ENCODE measurements at regions not wholly inside any gene's neighbourhood (a gene's known extent, or its start where the extent isn't known, plus 50 kb on each side); places are given as distances from the start of the nearest gene placed in this dataset.
"Not testable (repeated sequence)": the region's sequence is repeated elsewhere in the genome, so short reads cannot be mapped to it uniquely, and the experiment has no call there.

DNA sequence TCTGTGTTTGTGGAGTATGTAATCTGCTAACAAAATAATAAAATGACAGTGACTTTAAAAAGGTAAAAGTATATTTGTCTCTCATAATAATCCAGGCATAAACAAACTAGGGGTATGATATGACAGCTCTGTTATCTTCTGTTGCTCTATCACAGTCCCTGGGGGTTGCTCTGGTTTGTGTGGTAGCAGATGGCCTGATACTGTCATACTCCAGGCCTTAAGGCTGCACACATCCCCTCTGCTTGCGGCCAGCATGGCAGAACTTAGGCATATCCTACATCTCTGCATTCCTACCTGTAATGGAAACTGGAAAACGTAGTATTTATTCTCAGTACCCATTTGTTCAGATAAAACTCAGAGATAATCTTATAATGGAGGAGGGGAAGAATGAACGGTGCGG lies 117.9 kb upstream of the HAND2 start:
- TF ChIP-seq CTCF (IDR thresholded peaks at IDR 0.05; ENCODE audit: low read depth, low read length): no peak
- Histone ChIP-seq H3K4me3 (ENCODE audit: low read depth, low read length) (no peak overlapping the region), H3K27me3 (ENCODE audit: insufficient read depth, low read depth, severe bottlenecking) (no peaks in the 10 kb centered on the region), H3K9me3 (ENCODE audit: severe bottlenecking) (no peaks in the 10 kb centered on the region), H3K27ac (no peak overlapping the region), H3K36me3 (no peaks in the 10 kb centered on the region)
- no peak for DNase-seq

DNA sequence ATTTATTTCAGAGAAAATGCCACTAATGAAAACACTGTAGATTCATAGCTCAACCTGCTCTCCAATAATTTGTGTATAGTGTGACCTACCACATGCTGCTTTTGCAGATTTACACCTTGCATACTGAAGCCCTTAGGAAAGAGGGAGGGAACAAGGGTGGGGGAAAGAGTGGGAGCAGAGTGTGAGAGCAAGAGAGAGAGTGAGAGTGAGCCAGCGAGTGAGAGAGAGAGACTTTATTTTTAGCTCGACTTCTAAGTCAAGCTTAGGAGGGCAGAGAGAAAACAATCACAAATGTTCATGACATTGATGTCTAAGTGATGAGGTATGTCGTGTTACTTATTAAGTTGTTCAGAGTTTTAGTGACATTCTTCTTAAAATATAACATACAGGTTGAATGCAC lies 112.5 kb upstream of the HAND2 start:
- Histone ChIP-seq H3K4me3 (ENCODE audit: low read depth, low read length) (no peak overlapping the region), H3K36me3 (no peaks in the 10 kb centered on the region), H3K27ac (no peak overlapping the region), H3K27me3 (ENCODE audit: insufficient read depth, low read depth, severe bottlenecking) (no peaks in the 10 kb centered on the region), H3K9me3 (ENCODE audit: severe bottlenecking) (no peaks in the 10 kb centered on the region)
- no peak for TF ChIP-seq CTCF (IDR thresholded peaks at IDR 0.05; ENCODE audit: low read depth, low read length)
- DNase-seq: no peak

GRCh38 chr4:173635395-173635794 lies 105.4 kb upstream of the HAND2 start:
- Histone ChIP-seq H3K27me3 (ENCODE audit: insufficient read depth, low read depth, severe bottlenecking) (no peaks in the 10 kb centered on the region), H3K36me3 (no peaks in the 10 kb centered on the region), H3K27ac (no peak overlapping the region), H3K4me3 (ENCODE audit: low read depth, low read length) (no peak overlapping the region), H3K9me3 (ENCODE audit: severe bottlenecking) (peaks cover 8% of the 10 kb centered on the region)
- no peak for DNase-seq
- TF ChIP-seq CTCF (IDR thresholded peaks at IDR 0.05; ENCODE audit: low read depth, low read length): no peak

- DNase-seq: no peak
- no peak overlapping the region for H3K27ac ChIP-seq
- H3K36me3 ChIP-seq: no peaks in the 10 kb centered on the region
- no peak for TF ChIP-seq CTCF (IDR thresholded peaks at IDR 0.05; ENCODE audit: low read depth, low read length)
- no peaks in the 10 kb centered on the region for H3K27me3 ChIP-seq (ENCODE audit: insufficient read depth, low read depth, severe bottlenecking)
- H3K9me3 ChIP-seq (ENCODE audit: severe bottlenecking): peaks cover 11% of the 10 kb centered on the region
- H3K4me3 ChIP-seq (ENCODE audit: low read depth, low read length): no peak overlapping the region
Measured at GRCh38 chr4:173626277-173626676, 96.2 kb upstream of the HAND2 start.

DNA sequence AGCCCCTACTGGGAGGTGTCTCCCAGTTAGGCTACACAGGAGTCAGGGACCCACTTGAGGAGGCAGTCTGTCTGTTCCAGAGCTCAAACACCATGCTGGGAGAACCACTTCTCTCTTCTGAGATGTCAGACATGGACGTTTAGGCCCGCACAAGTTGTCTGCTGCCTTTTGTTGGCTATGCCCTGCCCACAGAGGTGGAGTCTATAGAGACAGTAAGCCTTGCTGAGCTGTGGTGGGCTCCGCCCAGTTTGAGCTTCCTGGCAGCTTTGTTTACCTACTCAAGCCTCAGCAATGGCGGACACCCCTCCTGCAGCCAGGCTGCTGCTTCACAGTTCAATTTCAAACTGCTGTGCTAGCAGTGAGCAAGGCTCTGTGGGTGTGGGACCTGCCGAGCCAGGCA lies 88.6 kb upstream of the HAND2 start:
- not testable (repeated sequence) for H3K27ac ChIP-seq; H3K27me3 ChIP-seq (ENCODE audit: insufficient read depth, low read depth, severe bottlenecking); H3K36me3 ChIP-seq; H3K9me3 ChIP-seq (ENCODE audit: severe bottlenecking); H3K4me3 ChIP-seq (ENCODE audit: low read depth, low read length); DNase-seq

DNA sequence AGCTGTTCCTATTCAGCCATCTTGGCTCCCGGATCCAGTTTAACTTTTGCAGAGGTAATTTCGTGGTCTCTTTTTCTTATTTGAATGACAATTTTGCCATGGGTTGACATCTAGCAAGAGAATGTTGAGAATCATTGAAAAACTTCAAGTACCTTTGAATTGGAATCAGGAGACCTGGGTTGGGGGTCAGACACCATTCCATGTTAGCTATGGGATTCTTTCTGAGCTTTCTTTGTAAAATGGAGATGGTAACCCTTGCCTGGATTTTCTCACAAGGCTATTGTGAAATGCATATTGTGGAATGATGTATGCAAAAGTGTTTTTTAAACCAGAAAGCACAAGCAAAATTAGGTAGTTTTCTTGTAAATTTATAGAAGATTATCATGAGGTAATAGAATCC lies 79.1 kb upstream of the HAND2 start:
- H3K9me3 ChIP-seq (ENCODE audit: severe bottlenecking): no peaks in the 10 kb centered on the region
- no peaks in the 10 kb centered on the region for H3K36me3 ChIP-seq
- H3K27ac ChIP-seq: no peak overlapping the region
- no peak for TF ChIP-seq CTCF (IDR thresholded peaks at IDR 0.05; ENCODE audit: low read depth, low read length)
- no peak overlapping the region for H3K4me3 ChIP-seq (ENCODE audit: low read depth, low read length)
- no peaks in the 10 kb centered on the region for H3K27me3 ChIP-seq (ENCODE audit: insufficient read depth, low read depth, severe bottlenecking)
- DNase-seq: no peak

DNA sequence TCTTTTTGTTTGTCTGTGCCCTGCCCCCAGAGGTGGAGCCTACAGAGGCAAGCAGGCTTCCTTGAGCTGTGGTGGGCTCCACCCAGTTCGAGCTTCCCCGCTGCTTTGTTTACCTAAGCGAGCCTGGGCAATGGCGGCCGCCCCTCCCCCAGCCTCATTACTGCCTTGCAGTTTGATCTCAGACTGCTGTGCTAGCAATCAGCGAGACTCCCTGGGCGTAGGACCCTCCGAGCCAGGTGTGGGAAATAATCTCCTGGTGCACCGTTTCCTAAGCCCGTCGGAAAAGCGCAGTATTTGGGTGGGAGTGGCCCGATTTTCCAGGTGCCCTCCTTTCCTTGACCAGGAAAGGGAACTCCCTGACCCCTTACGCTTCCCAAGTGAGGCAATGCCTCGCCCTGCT lies 78.6 kb upstream of the HAND2 start:
- not testable (repeated sequence) for H3K4me3 ChIP-seq (ENCODE audit: low read depth, low read length); H3K27ac ChIP-seq; DNase-seq; H3K27me3 ChIP-seq (ENCODE audit: insufficient read depth, low read depth, severe bottlenecking); H3K36me3 ChIP-seq; H3K9me3 ChIP-seq (ENCODE audit: severe bottlenecking)
